Stimulated activated CD8-positive, alpha-beta memory T cell treated with anti-CD3 and anti-CD28 coated beads, Interleukin-2, amount 100 ng/mL, for 48 hours (primary cell): ENCODE measurements at regions not wholly inside any gene's neighbourhood (a gene's known extent, or its start where the extent isn't known, plus 50 kb on each side); places are given as distances from the start of the nearest gene placed in this dataset.

ENCODE experiments used
- DNase-seq, 2 donors: peaks; one replicate each; pipeline ENCODE4 v3.0.0-alpha.2; 2020; ENCODE audit warnings: low read depth in 2 of 2

- DNase-seq = no peak
These were observed 137.9 kb upstream of the COL8A1 start for GRCh38 chr3:99500485-99500884.

DNA sequence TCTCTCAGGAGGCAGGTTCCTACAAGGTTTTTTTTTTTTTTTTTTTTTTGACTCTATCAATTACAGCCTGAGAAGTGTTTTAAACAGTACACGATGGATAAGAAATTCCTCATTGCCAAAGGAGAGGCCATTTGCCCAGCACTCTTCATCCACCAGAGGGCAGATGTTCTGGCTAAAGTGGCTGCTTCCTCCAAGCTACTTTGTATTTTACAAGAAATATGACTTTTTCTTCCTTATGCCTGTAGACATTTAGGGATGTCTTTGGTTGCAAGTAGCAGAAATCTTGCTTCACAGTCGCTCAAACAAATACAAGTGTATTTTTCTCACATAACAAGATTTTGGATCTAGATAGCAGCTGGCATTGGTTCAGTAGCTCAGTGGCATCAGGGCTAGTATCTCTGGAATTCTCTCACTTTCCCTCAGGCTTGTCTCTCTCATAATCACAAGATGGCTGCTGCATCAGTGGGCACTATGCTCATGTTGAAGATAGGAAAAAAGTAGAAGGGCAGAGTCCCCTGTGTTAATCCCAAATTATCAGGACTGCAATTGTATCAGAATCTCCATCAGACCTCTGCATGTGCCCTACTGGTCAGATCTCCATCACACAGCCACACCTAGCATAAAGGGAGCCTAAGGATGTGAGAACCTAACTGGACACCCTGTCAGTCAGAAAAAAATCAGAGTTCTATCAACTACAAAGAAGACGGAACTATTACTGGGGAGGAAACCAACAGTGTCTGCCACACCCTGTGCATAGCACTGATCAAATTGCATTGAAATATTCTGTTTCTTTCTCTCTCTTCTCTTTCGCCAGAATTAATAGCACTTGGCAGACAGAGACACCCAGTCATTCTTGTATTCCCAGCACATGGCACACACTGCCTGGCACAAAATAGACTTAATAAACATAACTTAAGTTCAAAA lies 138.9 kb upstream of the COL8A1 start:
- DNase-seq = no peak

DNA sequence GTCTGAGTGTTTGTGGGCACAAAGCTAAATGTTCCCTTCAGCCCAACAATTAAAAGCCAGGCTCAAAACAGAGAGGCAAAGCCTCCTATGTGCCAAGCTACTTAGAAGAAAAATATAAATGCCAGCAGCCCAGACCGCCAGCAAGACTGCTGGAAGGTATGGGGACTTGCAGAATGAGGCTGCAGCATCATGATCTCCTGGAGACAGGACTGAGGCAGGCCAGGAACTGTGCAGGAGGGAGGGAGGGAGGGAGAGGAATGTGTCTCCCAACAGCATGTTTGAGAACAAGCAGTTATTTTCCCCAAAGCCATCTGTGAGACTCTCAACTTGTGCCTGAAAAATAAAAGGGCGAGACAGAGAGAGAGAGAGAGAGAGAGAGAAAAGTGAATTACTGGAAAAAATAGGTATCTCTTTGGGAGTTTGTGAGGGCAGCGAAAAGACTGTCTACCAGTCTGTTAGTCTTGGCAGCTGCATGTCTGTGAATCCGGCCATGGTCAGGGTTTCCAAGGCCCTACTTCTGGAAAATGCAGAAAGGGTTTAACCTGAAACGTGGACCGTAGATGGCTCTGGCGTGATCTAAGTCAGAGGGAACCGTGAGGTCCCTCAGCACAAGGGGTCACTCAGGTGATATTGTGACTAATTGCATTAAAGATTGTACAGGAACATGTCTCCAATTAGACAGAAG lies 139.7 kb upstream of the COL8A1 start:
- DNase-seq = no peak

DNA sequence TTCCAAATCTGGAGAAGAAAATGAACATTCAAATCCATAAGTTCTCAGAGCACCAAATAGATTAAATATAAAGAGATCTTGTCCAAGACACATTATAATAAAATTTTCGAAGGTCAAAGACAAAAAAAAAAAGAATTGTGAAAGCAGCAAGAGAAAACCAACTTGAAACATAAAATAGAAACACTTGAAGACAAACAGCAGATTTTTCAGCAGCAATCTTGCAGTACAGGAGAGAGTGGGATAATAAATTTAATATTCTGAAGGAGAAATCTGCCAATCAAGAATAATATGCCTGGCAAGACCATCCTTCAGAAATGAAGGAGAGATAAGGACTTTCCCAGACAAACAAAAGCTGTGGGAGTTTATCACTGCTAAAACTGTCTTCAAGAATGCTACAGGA lies 150.5 kb upstream of the COL8A1 start:
- DNase-seq = no peak

DNA sequence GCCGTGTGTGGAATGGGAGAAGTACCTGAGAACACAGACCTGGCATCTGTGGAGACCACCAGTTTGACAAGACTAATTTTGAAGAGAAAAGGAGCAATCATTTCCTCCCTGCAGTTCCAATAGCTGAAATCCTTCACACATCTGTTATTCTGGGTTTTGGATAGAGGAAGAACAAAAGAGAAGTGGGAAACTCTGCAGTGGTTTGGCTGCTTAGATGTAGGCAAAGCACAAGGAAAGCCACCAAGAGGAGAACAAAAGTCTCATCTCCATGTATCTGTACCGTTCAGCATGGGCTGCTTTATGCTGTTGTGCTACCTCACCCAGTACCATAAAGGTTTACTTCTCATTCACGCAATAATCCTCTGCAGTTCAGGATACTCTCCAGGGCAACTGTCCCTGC lies 153.1 kb upstream of the COL8A1 start:
- DNase-seq = no peak

- DNase-seq = no peak
These were observed 153.5 kb upstream of the COL8A1 start for GRCh38 chr3:99484871-99485270.

DNA sequence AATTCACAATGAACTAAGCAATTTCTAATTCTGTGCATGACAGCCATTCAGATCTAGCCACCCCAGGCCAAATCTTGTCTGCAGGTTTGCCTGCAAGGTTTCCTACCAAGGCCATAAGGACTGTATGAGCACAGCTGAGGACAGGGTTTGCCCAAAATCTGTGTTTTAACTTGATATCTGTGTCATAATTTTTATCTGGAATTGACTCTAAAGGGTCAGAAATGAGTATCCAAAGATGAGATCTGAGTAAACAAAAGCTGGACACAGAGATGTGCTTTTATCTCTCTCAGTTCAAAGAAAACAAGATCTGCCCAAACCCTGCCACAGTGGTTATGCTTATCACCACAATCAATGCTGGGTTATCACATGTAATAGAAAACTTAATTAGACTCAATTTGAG lies 154.6 kb upstream of the COL8A1 start:
- DNase-seq = no peak

DNA sequence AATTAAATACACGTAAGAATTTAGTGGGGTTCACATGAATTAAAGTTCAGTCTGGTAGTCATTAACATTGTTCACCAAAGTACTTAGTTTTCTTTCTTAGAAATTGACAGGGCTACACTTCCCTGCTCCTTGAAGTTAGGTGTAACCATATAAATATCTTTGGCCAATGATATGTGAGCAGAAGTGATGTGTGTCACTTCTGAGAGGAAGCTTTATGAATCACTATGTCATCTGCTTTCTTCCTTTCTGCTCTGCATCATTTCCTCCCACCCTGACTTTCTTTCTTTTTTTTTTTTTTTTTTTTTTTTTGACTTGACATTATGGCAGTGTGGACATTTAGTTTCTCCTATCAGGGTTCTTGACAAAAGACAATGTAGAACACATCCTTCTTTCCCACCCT lies 156.2 kb upstream of the COL8A1 start:
- no peak for DNase-seq

- no peak for DNase-seq
These were observed 156.8 kb upstream of the COL8A1 start for GRCh38 chr3:99481561-99481960.

DNA sequence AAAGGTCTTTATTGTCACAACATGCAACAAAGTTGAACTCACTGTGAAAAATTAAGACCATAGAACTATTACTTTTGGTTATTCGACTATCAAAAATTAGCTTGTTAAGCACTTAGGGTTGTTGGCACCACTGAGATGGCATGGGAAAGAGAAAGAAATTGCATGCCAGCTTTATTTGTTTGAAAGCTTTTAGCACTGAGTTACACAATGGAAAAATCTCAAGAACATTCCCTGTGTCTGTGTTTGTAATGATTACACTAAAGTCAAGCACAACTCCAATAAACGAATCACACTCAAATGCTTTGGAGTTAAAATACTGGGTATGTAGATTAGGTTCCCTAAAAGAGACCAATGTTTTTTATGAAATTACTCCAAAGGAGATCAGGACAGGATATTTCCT lies 158.6 kb upstream of the COL8A1 start:
- no peak for DNase-seq

GRCh38 chr3:99477650-99478049 lies 160.7 kb upstream of the COL8A1 start:
- no peak for DNase-seq

- no peak for DNase-seq
These were observed 163.2 kb upstream of the COL8A1 start for GRCh38 chr3:99475229-99475628.

GRCh38 chr3:99474776-99475175 lies 163.6 kb upstream of the COL8A1 start:
- no peak for DNase-seq

DNA sequence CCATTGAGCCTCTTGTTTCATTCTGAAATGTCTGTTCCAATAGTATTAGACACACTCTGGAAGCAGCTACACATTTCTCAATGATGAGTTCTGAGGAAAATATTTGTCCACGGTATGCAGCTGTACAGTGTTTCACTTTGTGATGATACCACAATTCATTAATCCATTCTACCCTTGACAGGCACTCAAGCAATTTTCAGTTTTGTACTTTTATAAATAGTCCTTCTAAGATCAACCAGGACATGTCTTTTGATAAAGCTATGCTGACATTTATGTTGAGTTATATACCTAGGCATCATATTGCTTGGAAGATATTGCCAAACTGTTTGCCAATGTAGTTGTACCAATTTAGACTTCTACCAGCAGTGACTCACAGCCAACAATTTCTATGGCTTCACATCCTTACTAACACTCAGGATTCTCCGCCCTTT lies 165.1 kb upstream of the COL8A1 start:
- no peak for DNase-seq

DNA sequence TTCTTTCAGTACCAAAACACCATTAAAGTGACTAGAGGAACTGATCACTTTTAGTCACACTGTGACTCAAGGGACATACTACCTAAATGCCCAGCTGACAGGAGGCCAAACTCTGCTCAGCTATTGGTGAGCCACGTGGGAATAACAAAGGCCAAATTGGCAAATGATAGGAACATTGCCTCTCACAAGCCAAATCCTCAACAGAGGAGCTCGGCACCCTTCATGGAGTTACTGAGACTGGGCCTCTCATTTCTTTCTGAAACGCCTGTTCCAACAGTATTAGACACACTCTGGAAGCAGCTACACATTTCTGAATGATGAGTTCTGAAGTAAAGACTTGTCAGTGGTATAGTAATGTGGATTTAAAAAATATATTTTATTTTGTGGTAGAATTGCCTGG lies 166.0 kb upstream of the COL8A1 start:
- no peak for DNase-seq

DNA sequence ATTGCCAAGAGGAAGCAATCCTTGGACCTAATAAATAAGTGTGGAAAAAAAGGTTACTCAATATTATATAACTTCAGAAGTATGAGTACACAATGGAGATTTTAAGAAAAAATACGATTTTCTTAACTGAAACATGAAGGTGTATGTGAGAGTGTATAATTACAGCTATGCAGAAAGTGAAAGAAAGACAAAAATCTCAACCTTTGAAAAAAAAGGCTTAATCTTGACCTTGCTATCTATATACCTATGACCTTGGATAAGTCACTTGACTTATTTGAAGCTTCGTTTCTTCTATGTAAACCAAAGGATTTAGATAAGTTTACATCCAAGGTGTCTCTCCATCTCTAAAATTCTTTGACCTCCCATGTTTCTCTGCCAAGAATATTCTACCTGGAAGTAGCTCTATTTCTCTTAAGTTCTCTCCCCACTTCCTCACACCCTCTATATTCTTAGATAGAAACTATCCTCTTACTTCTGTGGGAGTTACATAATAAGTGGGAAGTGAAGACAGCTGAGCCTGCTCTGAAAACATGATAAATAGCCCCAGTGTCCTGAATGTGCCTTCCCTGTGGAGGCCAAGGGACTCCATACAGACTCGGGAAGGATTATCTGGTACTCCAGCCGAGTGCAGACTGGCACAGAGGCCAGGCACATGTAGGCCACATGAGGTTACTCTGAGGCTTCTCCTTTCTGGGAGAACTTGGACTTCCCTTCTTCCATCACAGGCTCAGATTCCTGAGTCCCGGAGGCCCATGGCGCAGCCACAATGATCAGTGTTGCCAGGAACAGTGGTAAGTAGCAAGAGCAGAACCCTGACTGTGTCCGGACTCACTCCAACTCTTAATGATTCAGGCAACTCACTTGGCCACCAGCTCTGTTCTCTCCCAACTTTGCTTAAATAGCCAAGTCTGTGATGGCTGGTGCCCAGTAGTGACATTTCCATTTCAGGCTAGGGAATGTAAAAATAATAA lies 166.8 kb upstream of the COL8A1 start:
- DNase-seq = no peak

- DNase-seq = no peak
These were observed 167.6 kb upstream of the COL8A1 start for GRCh38 chr3:99470841-99471240.

DNA sequence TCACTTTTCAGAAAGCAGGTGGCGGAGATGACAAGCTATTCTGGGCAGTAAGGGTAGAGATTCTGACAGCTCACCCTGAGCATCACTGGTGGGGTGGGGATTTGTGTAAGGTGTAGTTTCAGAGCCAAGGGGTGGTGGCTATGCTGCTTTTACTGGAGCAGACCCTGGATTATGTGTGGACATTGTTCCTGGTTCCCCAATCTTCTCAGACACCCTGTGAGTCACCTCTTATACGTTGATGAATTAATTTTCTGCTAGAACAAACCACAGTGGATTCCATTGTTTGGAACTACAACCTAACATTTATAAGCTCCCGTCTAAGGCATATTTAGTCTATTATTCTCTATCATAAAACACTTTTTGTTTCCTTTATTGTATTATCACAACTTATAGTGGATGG lies 169.5 kb upstream of the COL8A1 start:
- no peak for DNase-seq

DNA sequence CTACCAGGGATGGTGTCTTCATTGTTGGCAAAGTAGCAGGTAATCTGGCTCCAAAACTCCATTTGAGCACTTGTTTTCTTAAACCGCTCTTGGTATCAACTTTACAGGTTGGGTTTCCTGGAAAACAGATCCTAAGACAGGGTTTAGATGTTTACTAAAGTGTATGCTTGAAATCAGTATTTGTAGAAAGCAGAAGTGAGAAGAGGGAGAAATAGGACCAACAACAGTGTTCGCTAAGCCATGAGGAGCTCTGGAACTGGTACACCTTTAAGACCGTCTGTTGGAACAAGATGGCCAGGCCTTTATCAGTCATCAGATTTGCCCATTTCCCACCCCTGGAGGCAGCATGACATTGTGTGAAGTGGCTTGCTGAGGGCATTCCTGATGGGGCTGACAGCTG lies 171.0 kb upstream of the COL8A1 start:
- no peak for DNase-seq

- DNase-seq = no peak
These were observed 172.1 kb upstream of the COL8A1 start for GRCh38 chr3:99466331-99466730.

GRCh38 chr3:99458013-99458412 lies 180.4 kb upstream of the COL8A1 start:
- DNase-seq = no peak

GRCh38 chr3:99442599-99442998 lies 195.8 kb upstream of the COL8A1 start:
- no peak for DNase-seq
